NCI-H510A (cell line): ENCODE measurements at regions not wholly inside any gene's neighbourhood (a gene's known extent, or its start where the extent isn't known, plus 50 kb on each side); places are given as distances from the start of the nearest gene placed in this dataset.
A peak's percentile ranks its signal among the peaks of the same experiment; 100 is the strongest.
"Not testable (repeated sequence)": the region's sequence is repeated elsewhere in the genome, so short reads cannot be mapped to it uniquely, and the experiment has no call there.

Experiments used
- DNase-seq: peaks from one replicate; lab custom pipeline; 2025; lab: John Stamatoyannopoulos, UW

GRCh38 chr4:77220828-77221613 is 64.0 kb downstream of the CCNG2 start:
- peak; percentile 58 for DNase-seq

- no peak for DNase-seq
These were observed 68.0 kb downstream of the CCNG2 start for GRCh38 chr4:77225022-77225421.

- DNase-seq = no peak
These were observed 70.1 kb downstream of the CCNG2 start for GRCh38 chr4:77226939-77227705.

GRCh38 chr4:77229433-77229832 is 72.4 kb downstream of the CCNG2 start:
- DNase-seq = no peak

GRCh38 chr4:77232653-77233052 is 75.6 kb downstream of the CCNG2 start:
- no peak for DNase-seq

GRCh38 chr4:77235289-77235854 is 78.4 kb downstream of the CCNG2 start:
- no peak for DNase-seq

- DNase-seq = no peak
These were observed 79.8 kb downstream of the CCNG2 start for GRCh38 chr4:77236806-77237205.

- DNase-seq = peak; percentile 48
These were observed 83.6 kb downstream of the CCNG2 start for GRCh38 chr4:77240469-77241066.

- DNase-seq = peak; percentile 13
These were observed 91.8 kb downstream of the CCNG2 start for GRCh38 chr4:77248805-77249204.

- DNase-seq = no peak
These were observed 94.7 kb downstream of the CCNG2 start for GRCh38 chr4:77251751-77252150.

- DNase-seq = no peak
These were observed 106.2 kb downstream of the CCNG2 start for GRCh38 chr4:77263247-77263646.

GRCh38 chr4:77263976-77264375 is 107.0 kb downstream of the CCNG2 start:
- not testable (repeated sequence) for DNase-seq

GRCh38 chr4:77264826-77265225 is 107.8 kb downstream of the CCNG2 start:
- DNase-seq = no peak

- DNase-seq = peak; percentile 58
These were observed 111.1 kb downstream of the CCNG2 start for GRCh38 chr4:77268108-77268507.

- DNase-seq = no peak
These were observed 112.5 kb downstream of the CCNG2 start for GRCh38 chr4:77269505-77269904.

- no peak for DNase-seq
These were observed 116.4 kb downstream of the CCNG2 start for GRCh38 chr4:77273412-77273811.

GRCh38 chr4:77279114-77279513 is 122.1 kb downstream of the CCNG2 start:
- not testable (repeated sequence) for DNase-seq

GRCh38 chr4:77282305-77282704 is 125.3 kb downstream of the CCNG2 start:
- no peak for DNase-seq

- no peak for DNase-seq
These were observed 127.0 kb downstream of the CCNG2 start for GRCh38 chr4:77284036-77284435.

GRCh38 chr4:77286906-77287305 is 129.9 kb downstream of the CCNG2 start:
- DNase-seq = no peak

- DNase-seq = no peak
These were observed 136.4 kb downstream of the CCNG2 start for GRCh38 chr4:77293426-77293825.

- DNase-seq = peak; percentile 1
These were observed 144.0 kb downstream of the CCNG2 start for GRCh38 chr4:77300996-77301395.

- DNase-seq = no peak
These were observed 148.8 kb downstream of the CCNG2 start for GRCh38 chr4:77305766-77306165.
